HPDE6-E6E7 (cell line): ENCODE measurements at regions not wholly inside any gene's neighbourhood (a gene's known extent, or its start where the extent isn't known, plus 50 kb on each side); places are given as distances from the start of the nearest gene placed in this dataset.
"Not testable (repeated sequence)": the region's sequence is repeated elsewhere in the genome, so short reads cannot be mapped to it uniquely, and the experiment has no call there.

Experiments
- DNase-seq: peaks from one replicate; pipeline ENCODE4 v3.0.0; 2011; ENCODE audit warnings: missing footprints; ENCODE audit errors: extremely low spot score

DNA sequence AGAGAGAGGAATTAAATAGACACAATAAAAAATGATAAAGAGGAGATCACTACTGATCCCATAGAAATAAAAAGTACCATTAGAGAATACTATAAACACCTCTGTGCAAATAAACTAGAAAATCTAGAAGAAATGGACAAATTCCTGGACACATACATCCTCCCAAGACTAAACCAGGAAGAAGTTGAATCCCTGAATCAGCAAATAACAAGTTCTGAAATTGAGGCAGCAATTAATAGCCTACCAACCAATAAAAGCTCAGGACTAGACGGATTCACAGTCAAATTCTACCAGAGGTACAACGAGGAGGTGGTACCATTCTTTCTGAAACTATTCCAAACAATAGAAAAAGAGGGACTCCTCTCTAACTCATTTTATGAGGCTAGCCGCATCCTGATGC, 862.7 kb upstream of the NRXN1 start:
- DNase-seq: not testable (repeated sequence)

- no peak for DNase-seq
Measured at GRCh38 chr2:51888120-51888519, 856.2 kb upstream of the NRXN1 start.

GRCh38 chr2:51881673-51882072, 849.7 kb upstream of the NRXN1 start:
- DNase-seq: no peak

- DNase-seq: no peak
Measured at GRCh38 chr2:51880153-51880552, 848.2 kb upstream of the NRXN1 start.

- no peak for DNase-seq
Measured at GRCh38 chr2:51866361-51866760, 834.4 kb upstream of the NRXN1 start.

DNA sequence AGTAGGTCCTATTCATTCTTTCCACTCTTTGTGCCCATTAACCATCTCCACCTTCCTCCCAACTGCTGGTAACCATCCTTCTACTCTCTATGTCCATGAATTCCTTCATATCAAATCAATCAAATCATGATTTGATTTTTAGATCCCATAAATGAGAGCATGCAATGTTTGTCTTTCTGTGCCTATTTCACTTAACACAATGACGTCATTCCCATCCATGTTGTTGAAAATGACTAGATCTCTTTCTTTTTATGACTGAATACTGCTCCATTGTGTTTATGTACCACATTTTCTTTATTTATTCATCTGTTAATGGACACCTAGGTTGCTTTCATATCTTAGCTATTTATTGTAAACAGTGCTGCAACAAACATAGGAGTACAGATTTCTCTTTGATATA, 827.3 kb upstream of the NRXN1 start:
- DNase-seq: no peak

DNA sequence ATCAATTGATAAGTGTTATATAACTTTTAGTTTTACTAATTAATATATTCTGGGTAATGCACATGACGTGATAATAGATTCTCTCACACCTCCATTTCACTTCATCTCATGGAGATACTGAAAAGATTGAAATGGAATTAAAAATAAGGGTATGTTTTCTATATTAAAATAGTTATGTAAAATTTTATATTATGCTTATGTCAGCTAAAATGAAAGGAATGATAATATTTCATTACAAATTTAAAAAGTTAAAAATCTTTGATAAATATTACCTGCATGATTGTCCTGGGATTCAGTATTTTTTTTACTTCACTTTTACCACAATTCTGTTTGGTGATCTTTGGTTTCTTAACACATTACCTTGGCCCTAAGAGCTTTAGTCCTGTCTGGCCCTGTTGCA, 823.8 kb upstream of the NRXN1 start:
- no peak for DNase-seq

DNA sequence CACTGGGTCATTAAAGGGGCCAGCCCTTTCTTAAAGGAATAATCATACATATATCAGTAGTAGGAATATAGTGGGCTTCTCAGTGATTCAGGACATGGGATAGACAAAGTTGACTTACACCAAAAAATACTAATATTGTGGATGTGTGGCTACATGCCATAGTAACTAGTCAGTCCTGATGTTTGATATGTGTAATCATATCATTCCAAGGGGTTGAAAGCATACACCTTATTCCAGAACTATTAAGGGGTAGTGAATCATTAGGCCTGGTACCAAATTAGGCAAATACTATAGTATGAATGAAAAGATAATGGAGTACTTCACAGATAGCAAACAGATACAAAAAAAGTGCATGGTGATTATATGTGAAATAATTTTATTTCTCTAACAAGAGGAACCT, 814.9 kb upstream of the NRXN1 start:
- DNase-seq: no peak

GRCh38 chr2:51846018-51846417, 814.1 kb upstream of the NRXN1 start:
- DNase-seq: no peak

- DNase-seq: no peak
Measured at GRCh38 chr2:51844596-51844995, 812.7 kb upstream of the NRXN1 start.

DNA sequence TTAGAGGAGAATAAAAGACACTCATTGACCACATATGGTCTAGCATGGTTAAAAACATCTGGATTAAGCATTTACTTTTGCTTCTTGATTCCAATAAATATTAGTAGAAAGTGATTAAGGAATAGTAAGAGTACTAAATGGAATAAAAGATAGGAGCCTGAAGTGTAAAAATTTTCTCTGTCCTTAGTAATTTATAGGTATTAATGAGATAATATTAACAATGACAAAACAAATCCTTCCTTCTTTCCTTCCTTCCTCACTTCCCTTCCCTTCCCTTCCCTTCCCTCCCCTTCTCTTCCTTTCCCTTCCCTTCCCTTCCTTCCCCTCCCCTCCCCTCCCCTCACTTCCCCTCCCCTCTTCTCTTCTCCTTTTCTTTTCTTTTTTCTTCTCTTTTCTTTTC, 797.5 kb upstream of the NRXN1 start:
- no peak for DNase-seq

- no peak for DNase-seq
Measured at GRCh38 chr2:51825823-51826222, 793.9 kb upstream of the NRXN1 start.

DNA sequence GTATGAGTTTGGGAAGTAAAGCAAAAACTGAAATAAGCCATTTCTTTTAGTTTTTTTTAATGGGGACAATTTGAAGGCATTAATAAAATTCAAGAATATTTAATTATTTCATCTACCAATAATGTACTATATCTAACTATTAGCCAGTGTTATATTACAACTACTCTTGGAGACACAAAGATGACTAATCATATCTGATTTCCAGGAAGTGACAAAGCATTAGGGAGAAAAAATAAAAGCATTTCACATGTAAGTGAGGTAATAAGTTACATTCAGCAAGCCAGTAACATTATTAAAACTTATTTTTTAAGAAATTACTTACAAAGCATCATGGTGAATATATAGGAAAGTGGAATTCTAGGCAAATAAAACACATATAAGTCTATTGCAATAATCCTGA, 781.3 kb upstream of the NRXN1 start:
- no peak for DNase-seq

DNA sequence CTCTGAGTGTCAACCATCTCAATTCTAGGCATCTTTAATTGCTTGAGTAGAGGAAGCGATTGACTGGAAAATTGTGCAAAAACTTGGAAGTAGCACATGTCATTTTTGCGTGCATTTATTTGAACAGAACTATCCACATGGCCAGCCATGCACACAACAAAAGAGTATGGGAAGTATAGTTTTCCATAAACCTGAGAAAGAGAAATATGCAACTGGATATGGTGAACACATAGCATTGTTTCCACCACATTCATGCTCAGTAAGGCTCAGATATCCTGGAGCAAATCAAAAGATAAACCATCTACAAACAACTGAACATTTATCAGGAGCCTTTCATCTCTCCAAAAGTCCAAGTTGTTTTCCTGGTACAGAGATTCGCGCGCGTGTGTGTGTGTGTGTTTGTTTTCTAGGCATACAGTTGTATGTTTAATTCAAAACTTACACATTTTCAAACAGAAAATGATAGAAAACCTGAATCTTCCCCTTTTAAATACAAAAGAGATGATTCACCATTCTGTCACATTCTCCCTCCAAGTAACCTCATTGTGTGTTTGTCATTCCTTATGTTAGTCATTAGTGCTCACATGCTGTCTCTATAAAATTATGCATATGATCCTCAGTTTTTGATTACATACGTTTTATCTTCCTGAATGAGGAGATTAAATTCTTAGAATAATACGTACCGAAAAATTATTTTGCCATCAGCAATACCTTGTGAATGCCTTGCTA, 780.4 kb upstream of the NRXN1 start:
- peak; percentile 4 for DNase-seq

GRCh38 chr2:51810197-51810596, 778.3 kb upstream of the NRXN1 start:
- no peak for DNase-seq

- no peak for DNase-seq
Measured at GRCh38 chr2:51807229-51807628, 775.3 kb upstream of the NRXN1 start.

GRCh38 chr2:51795248-51795888, 763.4 kb upstream of the NRXN1 start:
- no peak for DNase-seq

DNA sequence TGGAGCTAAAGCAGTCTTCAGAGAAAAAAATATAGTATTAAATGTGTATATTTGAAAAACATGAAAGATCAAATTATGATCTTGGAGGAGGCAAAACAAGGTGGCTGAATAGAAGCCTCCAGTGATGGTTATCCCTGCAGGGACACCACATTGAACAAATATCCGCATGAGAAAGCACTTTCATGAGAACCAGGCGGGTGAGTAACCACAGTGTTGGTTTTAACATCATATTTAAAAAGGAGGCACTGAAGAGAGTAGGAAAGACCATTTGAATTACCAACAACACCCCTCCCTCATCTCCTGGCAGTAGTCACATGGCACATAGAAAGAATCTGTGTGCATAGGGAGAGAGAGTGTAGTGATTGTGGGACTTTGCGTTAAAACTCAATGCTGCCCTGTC, 759.6 kb upstream of the NRXN1 start:
- DNase-seq: no peak

GRCh38 chr2:51790854-51791253, 758.9 kb upstream of the NRXN1 start:
- no peak for DNase-seq

GRCh38 chr2:51789918-51790317, 758.0 kb upstream of the NRXN1 start:
- no peak for DNase-seq

GRCh38 chr2:51782921-51783765, 751.2 kb upstream of the NRXN1 start:
- DNase-seq: peak; percentile 34

DNA sequence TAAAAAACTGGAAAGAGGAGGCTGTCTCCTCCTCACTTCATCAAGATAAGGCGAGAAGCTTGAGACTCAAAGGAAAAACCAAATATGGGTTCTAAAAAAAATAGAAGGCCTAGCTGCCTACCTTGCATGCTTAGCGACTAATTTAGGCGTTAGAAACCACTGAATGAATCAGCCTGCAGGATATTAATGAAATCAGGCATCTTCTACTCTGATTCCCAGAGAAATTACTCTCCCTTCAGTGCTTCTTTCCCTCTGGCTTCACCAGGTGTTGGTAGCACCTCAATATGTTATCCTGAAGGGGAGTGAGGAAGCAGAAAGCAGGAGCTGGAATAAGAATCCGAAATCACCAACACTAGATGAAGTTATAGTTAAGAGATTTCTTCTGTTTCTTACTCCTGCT, 749.8 kb upstream of the NRXN1 start:
- DNase-seq: no peak

GRCh38 chr2:51780353-51780752, 748.4 kb upstream of the NRXN1 start:
- DNase-seq: no peak
